ENCODE measurements at regions not wholly inside any gene's neighbourhood (a gene's known extent, or its start where the extent isn't known, plus 50 kb on each side); places are given as distances from the start of the nearest gene placed in this dataset.

DNA sequence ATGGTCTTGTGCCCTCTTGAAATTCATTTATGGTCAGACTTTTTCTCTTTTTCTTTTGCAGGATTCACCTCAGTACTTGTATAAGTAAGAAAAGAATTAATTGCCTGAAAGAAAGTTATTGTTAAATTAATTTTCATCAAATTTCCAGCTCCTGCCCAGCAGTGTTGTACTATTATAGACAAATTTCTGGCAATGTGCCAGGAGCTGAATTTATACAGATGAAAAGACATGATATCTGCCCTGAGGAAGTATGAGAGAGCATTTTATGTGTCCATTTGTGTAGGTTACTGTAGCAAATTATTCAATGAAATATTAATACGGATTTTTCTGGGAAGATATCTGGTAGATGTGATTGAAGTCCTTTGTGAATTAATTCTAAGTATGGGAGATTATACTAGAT lies 2371.5 kb upstream of the TENM3 start:
- H3K9me3 ChIP-seq: no peaks in the 10 kb centered on the region
- DNase-seq: no peak
- H3K4me3 ChIP-seq: no peak overlapping the region
- no peaks in the 10 kb centered on the region for H3K4me1 ChIP-seq
- intact Hi-C loops (cut with DNase I; ENCODE audit: low total_unique reads): no loop called here
- WGBS, 5 donors: 68 to 83% (median 77%) methylated on average over 1 of the region's 1 CpG
- no peaks in the 10 kb centered on the region for H3K27me3 ChIP-seq (replicated peaks in 1 of 7)
- no peak overlapping the region for H3K27ac ChIP-seq
- no peak for TF ChIP-seq POLR2A (IDR thresholded peaks at IDR 0.05)
- TF ChIP-seq, protein P1, sequence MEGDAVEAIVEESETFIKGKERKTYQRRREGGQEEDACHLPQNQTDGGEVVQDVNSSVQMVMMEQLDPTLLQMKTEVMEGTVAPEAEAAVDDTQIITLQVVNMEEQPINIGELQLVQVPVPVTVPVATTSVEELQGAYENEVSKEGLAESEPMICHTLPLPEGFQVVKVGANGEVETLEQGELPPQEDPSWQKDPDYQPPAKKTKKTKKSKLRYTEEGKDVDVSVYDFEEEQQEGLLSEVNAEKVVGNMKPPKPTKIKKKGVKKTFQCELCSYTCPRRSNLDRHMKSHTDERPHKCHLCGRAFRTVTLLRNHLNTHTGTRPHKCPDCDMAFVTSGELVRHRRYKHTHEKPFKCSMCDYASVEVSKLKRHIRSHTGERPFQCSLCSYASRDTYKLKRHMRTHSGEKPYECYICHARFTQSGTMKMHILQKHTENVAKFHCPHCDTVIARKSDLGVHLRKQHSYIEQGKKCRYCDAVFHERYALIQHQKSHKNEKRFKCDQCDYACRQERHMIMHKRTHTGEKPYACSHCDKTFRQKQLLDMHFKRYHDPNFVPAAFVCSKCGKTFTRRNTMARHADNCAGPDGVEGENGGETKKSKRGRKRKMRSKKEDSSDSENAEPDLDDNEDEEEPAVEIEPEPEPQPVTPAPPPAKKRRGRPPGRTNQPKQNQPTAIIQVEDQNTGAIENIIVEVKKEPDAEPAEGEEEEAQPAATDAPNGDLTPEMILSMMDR (IDR thresholded peaks at IDR 0.05 in 8 of 11, conservative IDR thresholded peaks at IDR 0.05 in 3 of 11): no peak
- TF ChIP-seq POLR2AphosphoS5 (IDR thresholded peaks at IDR 0.05): no peak
- no peaks in the 10 kb centered on the region for H3K36me3 ChIP-seq

- no peak overlapping the region for H3K27ac ChIP-seq
- H3K4me1 ChIP-seq: no peaks in the 10 kb centered on the region
- TF ChIP-seq POLR2A (IDR thresholded peaks at IDR 0.05) (no peak), POLR2AphosphoS5 (IDR thresholded peaks at IDR 0.05) (no peak)
- TF ChIP-seq, protein P1 (IDR thresholded peaks at IDR 0.05 in 8 of 11, conservative IDR thresholded peaks at IDR 0.05 in 3 of 11): no peak
- no peak overlapping the region for H3K4me3 ChIP-seq
- 41 to 64% (median 54%) methylated on average over 3 of the region's 3 CpGs for WGBS, 5 donors
- H3K27me3 ChIP-seq (replicated peaks in 1 of 7): no peaks in the 10 kb centered on the region
- H3K36me3 ChIP-seq: no peaks in the 10 kb centered on the region
- H3K9me3 ChIP-seq: no peaks in the 10 kb centered on the region
- no peak for DNase-seq
- intact Hi-C loops (cut with DNase I; ENCODE audit: low total_unique reads): no loop called here
Measured at GRCh38 chr4:179872755-179873154, 2370.4 kb upstream of the TENM3 start.

DNA sequence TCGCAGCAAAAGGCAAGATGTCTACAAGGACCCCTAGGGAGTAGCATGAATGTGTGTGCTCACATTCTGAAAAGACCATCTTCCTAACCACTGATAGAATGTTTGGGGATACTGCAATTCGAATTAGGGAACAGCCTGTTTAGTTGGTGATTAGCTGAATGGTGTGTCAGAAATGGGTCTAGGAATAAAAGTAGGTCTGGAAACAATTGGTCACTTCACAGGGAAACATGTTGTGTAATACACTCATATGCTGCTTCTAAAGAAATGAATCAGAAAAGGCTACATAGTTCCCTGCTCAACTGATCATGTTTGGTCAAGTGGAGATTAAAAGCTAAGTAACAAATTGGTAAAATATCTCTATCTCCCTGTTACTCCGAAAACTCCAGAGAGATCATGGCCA lies 2362.4 kb upstream of the TENM3 start:
- no peak overlapping the region for H3K27ac ChIP-seq
- H3K4me1 ChIP-seq: no peaks in the 10 kb centered on the region
- WGBS, 5 donors: 47 to 80% (median 49%) methylated on average over 2 to 3 of the region's 3 CpGs
- no peak overlapping the region for H3K4me3 ChIP-seq
- TF ChIP-seq POLR2AphosphoS5 (IDR thresholded peaks at IDR 0.05) (no peak), POLR2A (IDR thresholded peaks at IDR 0.05) (no peak)
- TF ChIP-seq, protein P1 (IDR thresholded peaks at IDR 0.05 in 8 of 11, conservative IDR thresholded peaks at IDR 0.05 in 3 of 11): no peak
- peaks cover 0 to 4% (median 0%) of the 10 kb centered on the region in 8 donors for H3K9me3 ChIP-seq
- intact Hi-C loops (cut with DNase I; ENCODE audit: low total_unique reads): no loop called here
- no peaks in the 10 kb centered on the region for H3K36me3 ChIP-seq
- H3K27me3 ChIP-seq (replicated peaks in 1 of 7): no peaks in the 10 kb centered on the region
- no peak for DNase-seq

DNA sequence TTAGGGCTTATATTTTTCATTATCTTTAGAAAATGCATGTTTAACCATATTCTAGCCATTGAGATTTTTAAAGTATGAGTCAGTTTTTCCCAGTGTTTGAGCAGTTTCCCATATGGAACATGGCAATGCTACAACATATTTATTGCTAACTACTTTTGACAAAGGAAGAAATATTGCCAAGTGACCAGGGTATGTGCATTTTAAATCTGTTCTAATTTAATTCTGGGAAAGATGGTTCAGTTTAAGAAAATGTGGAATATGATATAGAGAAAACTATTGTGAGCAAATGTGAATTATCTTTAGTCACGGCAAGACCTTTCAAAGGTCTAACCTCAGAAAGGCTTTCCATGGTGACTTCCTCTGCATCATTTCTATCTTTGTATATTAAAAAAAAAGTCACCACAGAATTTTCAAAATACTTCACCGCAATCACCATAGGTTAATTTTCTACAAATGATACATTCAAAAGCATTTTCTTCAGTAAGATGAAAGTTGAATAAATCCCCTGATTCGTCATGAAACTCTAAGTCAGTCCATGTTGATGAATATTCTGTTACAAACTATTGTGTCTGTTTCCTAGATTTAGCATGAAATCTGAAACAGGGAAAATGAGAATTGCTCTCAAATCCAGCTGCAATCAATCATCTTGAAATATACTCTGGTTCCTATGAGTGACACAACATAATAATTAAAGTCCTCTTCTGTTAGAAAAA lies 2349.0 kb upstream of the TENM3 start:
- TF ChIP-seq POLR2AphosphoS5 (IDR thresholded peaks at IDR 0.05): no peak
- TF ChIP-seq POLR2A (IDR thresholded peaks at IDR 0.05): no peak
- TF ChIP-seq, protein P1 (IDR thresholded peaks at IDR 0.05 in 8 of 11, conservative IDR thresholded peaks at IDR 0.05 in 3 of 11): no peak
- intact Hi-C loops (cut with DNase I; ENCODE audit: low total_unique reads): no loop called here
- Histone ChIP-seq H3K9me3 (no peaks in the 10 kb centered on the region), H3K27me3 (replicated peaks in 1 of 7) (no peaks in the 10 kb centered on the region), H3K27ac (no peak overlapping the region), H3K36me3 (no peaks in the 10 kb centered on the region), H3K4me3 (no peak overlapping the region), H3K4me1 (no peaks in the 10 kb centered on the region)
- 57 to 74% (median 72%) methylated on average over 3 of the region's 3 CpGs for WGBS, 5 donors
- DNase-seq: no peak
